Right lung (tissue), 2 donors: ENCODE measurements at regions not wholly inside any gene's neighbourhood (a gene's known extent, or its start where the extent isn't known, plus 50 kb on each side); places are given as distances from the start of the nearest gene placed in this dataset.

Source experiments
- DNase-seq, 2 donors: peaks; one replicate each; pipeline ENCODE4 v3.0.0-alpha.2; 2013

DNA sequence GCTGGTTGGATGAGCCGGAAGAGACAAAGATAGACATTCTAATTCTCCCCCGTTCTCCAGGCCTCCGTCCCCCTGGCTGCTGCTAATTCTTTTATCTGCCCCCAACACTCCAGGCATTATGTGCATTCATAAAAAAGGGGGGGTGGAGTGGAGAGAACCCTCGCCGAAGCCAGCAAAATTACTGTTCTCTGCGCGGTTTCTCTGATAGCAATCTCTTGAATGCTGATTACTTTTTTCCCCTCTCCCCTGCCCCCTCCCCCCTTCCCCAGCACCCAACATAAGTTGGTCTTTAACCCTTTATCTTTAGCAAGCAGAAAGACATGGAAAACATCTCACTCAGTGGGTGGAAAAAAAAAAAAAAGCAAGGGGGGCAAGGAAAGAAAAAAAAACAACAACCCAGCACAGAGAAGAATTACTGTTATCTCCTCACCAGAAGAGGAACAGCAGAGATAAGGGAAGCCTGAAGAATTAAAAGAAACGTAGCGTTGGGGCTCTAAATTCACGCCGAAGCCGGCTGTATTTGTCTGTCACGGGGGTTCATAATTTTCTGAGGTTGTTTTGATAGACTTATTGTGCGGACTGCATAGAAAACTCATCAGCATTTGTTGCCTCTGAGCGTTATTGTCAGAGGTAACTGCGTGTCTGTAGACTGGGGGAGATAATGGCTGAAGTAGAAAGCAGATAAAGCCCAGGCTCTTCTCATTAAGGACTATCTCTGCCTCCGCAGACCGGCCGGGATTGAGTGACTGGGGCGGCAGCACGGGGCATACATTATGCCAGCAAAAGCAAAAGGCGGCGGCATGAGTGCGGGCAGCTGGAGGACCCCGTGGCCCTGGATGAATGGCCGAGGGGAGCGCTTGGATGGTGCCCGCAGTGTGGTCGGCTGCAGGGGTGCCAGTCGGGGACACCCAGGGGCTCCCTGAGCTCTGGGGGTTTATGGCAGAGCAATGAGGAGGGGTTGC, 126.9 kb downstream of the MRM1 start:
- no peak for DNase-seq

DNA sequence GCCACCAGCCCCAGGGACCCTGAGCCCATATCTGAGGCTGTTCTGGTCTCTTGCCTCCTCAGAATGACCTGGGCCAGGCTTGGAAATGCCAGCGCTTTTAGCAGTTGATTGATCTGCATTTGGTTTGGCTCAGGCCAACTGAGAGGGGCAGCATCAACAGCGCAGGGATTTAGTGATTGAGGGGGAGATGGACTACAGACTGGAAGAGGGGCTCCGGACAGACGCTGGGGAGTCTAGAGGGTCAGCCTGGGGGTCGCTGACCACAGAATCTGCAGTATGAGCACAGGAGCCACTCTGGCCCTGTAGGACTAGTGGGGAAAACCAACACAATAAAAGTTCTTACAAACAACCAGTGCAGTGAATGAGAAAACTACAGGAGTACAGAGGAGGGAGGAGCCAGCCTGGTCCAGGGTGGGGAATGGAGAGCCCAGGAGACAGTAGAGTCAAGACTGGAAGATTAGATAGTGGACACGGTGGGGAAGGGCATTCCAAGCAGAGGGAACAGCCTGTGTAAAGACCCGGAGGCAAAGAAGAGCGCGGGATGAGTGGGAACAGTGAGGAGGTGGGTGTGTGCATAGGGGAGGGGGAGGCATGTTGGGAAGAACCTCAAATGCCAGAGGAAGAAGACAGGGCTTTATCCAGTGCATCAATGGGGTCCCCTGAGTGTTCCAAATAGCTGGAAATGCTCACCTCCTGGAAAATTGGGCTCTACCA, 128.9 kb downstream of the MRM1 start:
- no peak for DNase-seq

DNA sequence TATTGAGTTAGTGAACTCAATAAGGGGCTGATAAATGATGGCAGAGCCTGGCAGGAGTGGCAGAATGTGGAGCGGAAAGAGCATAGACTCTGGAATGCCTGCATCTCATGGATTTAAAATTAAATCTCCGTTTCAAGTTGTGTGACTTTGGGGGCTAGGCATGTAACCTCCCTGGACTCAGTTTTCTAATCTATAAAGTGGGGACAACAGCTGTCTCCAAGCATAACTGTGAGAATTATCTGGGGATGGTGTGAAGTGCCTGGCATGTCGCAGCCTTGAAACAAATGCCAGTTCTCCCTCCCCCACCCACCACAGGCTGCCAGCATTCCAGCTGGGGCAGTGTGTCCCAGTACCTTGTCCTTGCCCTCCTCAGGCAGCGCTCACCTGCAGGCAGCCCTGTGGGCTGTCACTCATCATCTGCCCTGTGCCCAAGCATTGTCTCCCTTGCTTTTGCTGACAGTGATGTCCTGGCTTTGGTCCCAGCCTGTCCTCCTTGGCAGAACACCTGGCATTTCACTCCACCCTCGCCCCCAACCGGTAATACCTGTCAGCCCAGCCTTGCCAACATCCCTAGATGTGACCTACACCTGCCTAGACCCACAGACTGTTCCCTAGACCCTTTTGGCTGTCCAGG, 129.6 kb downstream of the MRM1 start:
- DNase-seq, result no peak

DNA sequence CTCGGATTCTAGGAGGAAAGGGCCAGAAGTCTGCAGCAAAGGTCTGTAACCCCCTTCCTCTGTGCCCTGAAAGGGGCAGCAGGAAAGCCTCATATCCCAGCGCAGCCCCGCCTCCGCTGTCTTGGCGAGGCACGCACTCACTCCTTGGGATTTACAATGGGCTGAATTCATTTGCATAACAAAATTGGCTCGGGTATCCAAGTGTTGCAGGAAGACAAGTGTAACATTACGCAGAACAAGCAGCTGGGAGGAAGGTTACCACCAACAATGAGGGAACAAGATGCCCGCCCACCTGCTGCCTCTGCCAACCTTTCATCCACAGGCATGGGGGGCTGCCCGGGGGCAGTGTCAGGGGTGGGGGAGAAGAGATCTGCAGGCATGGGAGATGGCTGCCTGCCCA, 130.4 kb downstream of the MRM1 start:
- no peak for DNase-seq

DNA sequence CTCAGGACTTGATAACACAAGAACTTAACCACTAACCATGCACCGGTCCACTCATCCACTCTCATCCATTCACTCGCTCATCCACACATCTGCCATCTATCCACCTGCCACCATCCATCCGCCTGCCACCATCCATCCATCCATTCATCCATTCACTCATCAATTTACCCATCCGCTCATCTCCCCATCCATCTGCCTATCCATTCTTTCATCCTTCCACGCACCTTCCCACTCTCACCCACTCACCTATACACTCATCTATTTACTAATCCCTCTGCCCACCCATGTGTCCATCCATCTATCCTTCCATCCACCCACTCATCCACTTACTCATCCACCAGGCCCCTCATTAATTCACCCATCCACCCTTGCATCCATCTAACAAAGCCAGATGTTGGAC, 131.0 kb downstream of the MRM1 start:
- DNase-seq, result no peak

DNA sequence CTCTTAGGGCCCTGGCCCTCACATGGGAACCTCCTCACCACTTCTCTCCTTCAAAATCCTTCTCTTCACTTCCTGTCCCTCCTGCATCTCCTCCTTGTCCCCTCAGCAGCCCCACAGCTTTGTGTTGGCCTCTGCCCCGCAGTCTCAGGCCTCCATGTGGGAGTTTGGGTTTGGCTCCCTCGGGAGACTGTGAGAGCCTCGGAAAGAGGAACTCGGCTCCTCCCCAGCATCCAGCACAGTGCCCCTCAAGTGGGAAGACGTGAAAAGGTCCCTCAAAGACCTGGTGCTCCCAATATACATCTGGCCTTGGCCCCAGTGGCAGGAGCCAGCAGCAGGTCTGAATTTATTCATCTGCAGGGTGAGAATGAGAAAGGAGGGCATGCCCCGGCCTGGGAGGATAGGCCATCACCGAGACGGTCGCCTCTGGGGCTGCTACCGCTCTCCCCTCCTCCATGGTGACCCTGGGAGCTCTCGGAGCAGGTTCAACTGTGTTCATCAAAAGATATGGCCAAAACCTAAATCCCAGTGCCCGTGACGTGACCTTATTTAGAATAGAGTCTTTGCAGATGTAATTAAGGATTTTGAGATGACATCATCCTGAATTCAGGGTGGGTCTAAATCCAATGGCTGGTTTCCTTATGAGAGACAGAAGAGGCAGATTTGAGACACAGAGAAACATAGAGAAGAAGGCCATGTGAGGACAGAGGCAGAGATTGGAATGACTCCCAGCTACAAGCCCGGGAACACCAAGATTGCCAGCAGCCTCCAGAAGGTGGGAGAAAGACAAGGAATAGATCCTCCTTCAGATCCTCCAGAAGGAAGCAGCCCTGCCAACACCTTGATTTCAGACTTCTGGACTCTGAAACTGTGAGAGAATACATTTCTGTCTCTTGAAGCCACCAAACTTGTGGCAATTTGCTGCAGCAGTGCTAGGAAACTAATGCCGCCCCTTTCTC, 135.1 kb downstream of the MRM1 start:
- DNase-seq, result no peak

DNA sequence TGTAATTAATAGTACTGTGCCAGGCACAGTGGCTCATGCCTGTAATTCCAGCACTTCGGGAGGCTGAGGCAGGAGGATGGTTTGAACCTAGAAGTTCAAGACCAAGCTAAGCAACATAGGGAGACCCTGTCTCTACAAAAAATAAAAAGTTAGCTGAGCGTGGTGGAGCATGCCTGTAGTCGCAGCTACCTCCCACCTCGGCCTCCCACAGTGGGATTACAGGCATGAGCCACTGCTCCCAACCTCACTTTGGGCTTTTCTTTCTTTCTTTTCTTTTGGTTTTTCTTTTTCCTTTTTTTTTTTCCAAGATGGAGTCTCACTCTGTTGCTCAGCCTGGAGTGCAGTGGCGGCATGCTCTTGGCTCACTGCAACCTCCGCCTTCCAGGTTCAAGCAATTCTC, 137.8 kb downstream of the MRM1 start:
- no peak for DNase-seq

DNA sequence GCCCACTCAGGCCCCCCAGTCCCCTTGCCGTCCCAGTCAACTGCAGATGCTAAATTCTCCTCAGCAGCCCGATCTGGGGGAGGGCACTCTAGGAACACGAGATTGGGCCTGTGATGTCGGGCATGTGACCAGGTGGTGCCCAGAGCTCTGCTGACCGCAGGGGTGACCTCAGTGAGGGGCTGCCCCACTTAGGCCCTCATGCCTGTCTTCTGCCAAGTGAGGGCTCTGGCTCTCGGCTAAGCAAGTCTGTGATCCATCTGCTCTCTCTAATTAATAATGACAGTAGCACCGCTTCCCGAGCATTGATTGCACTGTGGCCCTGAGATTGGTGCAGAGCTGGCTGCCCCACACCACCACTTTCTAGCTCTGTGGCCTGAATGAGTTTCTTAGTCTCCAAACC, 138.8 kb downstream of the MRM1 start:
- no peak for DNase-seq

DNA sequence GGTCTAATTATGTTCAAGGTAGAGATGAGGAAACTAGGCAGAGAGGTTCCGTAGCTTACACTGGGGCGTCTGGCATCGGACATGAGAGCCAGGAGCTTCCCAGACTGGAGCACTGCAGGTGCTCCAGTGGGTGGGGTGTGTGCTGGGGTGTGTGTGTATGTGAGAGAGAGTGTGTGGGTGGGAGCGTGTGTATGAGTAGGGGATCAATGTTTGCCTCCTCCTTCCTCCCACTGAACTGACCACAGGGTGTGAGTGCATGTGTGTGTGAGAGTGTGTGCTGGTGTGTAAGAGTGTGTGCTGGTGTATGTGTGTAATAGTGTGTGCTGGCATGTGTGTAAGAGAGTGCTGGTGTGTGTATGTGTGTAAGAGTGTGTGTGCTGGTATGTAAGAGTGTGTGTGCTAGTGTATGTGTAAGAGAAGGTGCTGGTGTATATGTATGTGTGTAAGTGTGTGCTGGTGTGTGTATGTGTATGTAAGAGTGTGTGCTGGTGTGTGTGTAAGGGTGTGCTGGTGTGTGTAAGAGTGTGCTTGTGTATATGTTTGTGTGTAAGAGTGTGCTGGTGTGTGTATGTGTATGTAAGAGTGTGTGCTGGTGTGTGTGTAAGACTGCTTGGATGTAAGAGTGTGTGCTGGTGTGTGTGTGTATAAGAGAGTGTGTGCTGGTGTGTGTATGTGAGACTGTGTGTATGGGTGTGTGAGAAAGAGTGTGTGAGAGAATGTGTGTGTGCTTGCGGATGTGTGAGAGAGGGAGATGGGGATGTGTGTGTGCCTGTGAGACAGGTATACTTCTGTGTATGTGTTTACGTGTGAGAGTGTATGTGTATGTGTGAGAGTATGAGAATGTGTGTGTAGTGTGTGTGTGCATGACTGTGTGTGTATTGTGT, 139.9 kb downstream of the MRM1 start:
- no peak for DNase-seq

DNA sequence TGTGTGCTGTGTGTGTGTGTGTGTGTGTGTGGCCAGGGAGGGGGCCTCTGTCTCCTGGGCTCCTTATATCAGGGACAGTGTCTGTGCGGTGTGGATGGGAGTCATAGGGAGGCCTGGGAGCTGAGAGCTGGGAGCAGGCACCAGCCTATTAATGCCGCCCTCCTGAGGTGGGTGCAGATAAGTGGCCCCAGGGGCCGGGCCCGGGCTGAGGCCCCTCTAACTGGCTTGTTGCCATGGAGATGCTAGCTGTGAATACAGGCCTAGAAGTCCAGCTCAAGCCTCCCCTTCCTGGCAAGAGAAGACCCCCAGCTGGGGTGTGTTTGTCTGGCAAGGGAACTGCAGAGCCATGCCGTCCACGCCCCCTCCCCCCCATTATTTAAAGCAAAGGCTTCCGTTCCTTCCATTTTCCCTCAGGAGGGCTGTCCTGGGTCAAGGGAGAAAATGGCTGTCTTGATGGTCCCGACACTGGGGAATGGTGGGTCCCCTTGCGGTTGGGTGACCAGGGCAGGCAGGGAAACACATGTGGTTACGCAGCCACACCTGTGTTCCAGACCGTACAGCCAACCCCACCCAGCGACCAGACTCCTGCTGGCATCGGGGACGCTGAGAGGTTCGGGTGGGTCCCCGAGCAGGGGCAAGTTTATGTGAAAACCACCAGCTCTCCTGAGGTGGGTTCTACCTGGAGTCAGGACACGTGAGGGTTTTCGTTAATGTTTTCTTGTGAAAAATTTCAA, 141.1 kb downstream of the MRM1 start:
- no peak for DNase-seq

DNA sequence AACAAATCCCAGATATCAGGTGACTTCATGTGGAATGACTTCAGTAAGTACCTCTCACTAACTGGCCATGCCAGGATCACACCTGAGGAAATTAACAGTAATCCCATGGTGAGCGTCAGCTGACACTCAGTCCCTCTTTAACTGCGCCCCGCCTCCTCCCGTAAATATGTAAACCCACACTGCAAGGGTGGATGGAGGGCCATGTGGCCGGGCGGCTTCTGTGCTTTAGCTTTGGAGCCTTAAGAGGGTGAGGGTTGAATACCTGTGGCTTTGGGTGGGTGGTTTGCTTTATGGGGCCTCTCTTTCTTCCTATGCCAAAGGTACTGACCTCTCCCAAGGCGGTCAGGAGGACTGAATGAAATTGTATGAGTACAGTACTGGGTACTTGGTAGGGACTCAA, 141.7 kb downstream of the MRM1 start:
- DNase-seq, result no peak

DNA sequence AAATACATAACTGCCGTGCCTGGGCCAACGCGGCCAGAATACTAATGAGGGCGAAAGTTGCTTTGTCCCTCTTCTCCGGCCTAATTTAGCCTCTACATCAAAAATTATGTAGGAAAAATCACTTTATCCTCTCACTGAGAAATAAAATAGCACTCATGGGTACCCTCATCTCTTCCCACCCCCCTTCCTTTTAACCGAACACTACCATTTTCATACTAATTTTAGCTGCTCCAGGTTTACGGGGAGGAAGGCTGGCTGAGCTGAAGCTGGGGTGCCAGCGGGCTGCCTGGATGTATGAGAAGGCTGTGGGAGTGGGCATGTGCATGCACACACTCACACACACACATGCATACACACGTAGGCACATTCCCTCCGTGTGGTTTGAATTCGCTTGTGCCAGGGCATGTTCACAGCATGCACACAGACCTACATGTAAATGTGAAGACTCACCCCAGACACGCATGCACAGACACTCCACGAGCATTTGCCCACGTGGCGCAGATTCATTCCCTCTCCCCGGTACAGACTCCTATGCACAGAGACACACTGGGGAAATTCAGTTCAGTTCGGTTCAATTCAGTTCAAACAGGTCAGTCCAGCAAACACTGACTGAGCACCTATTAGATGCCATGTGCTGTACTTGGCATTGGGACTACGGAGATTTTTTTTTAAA, 145.1 kb downstream of the MRM1 start:
- DNase-seq, result no peak

DNA sequence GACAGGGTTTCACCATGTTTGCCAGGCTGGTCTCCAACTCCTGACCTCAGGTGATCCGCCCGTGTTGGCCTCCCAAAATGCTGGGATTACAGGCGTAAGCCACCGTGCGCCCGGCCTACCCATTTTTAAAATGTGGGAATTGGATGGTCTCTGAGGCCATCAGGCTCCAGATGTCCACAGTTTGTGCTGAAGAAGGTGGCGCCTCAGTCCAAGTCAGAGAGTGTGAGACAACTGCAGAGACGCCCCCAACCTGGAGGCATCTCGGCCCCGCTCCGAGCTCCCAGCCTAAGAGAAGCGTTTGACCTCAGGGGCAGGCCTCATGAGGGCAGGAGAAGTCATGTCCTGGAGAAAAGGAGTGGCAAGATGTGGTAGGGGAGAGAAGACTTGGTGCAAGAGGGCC, 146.5 kb downstream of the MRM1 start:
- DNase-seq, result no peak

DNA sequence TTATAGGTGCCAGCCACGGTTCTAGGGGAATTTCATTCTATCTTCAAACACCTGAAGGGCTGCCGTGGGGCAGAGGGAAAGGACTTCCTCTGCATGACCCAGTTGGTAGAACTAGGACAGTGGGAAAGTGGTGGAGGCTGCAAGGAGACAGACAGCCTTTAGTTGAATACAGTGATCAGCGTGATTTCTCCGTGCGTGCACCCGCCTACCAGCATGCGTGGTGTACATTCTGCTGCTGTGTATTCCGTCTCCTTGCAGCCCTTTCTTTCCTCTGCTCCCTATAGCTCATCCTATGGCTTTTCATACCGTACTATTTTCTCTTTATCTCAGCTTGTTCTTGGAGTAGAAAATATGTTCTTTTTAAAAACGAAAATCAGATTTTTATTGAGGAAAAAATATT, 146.9 kb downstream of the MRM1 start:
- no peak for DNase-seq

DNA sequence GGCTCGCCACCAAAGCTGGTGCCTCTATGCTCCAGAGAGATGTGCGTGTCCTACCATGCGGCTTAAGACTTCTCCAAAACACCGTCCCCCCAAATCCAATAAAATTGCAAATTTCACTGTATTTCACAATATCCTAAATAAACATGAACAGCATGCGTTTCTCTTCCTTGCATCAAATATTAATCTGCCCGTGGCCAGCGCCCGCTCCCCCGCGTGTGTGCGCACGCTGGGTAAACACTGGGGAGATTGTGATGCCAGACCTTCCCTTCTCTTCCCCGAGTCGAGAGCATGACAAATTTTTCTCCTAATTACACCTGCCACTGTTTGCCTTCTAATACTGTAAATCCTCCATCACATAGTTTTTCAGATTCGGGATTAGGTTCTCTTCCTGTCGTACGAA, 148.1 kb downstream of the MRM1 start:
- DNase-seq, result no peak

DNA sequence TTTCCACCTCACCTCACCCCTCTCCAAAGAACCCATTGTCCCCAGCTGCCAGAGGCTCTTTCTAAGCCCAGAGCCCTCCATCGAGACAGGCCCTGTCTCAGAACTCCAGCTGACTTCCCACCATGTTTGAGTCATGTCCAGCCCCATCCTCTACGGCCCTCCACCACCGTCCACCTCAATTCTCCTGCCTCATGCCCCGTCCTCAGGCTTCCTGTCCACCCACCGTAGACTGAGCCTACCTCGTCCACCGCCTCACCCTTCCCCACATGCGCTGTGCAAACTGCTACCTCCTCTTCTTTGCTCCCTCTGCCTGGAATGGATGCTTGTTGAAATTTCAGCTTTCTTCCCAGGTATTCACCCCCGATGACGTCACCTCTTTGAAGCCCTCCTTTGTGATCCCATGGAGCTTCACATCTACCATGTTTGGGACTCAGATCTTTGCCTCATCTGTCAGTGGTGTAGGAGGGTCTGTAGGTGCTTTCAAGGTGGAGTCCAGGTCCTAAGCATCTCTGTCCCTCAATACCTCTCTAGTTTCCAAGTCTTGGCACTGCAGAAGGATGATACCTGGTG, 149.0 kb downstream of the MRM1 start:
- no peak for DNase-seq

DNA sequence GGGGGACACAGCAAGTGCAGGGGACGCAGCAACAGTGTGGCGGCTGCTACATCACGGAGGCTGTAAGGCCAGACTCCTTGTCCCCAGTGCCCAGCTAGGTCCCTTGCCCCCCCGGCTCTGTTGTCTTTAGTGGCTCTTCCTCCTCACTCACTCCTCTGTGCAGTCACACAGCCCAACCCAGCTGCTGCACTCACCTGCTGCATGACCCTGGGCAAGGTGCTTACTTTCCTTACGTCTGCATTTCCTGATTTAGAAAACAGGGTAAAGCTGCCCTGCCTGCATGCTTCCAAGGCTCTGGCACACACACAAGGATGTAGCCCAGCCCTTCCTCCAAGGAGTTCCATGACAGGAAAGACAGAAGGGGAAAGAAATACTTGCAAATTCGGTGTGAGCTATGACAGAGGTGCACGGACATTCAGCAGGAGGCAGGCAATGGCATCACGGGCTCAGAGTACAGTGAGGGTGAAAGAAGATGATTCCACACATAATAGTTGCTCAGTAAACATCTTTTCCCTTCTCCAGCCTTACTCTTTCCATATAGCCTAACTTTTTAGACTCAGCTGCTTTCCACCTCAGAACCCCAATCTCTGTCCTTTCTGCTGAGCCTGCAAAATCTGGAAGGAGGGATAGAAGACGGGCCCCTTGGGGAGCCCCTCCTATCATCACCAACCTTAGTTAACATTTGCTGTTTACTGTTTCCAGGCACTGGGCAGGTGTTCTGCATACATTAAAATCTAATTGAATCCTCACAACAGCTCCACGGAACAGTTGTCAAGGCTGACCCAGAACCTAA, 150.9 kb downstream of the MRM1 start:
- no peak for DNase-seq

DNA sequence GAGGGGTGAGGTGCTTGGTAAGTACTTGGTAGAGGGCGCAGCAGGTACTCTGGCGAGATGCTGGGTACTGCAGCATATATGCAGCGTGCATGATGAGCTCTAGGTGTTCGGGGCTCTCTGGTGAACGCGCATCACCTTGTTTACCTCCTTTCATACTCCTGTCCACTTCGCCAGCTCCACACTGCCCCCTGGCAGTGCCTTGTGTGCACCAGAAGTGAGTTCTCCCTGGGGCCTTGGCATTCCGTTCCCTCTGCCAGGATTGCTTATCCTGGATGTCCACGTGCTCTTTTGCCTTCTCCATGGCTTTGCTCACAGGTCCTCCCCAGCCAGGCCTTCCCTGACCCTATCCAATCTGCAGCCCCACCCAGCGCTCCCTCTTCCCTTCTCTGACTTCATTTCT, 154.2 kb downstream of the MRM1 start:
- DNase-seq, result no peak
